ENCODE measurements at regions not wholly inside any gene's neighbourhood (a gene's known extent, or its start where the extent isn't known, plus 50 kb on each side); places are given as distances from the start of the nearest gene placed in this dataset.

DNA sequence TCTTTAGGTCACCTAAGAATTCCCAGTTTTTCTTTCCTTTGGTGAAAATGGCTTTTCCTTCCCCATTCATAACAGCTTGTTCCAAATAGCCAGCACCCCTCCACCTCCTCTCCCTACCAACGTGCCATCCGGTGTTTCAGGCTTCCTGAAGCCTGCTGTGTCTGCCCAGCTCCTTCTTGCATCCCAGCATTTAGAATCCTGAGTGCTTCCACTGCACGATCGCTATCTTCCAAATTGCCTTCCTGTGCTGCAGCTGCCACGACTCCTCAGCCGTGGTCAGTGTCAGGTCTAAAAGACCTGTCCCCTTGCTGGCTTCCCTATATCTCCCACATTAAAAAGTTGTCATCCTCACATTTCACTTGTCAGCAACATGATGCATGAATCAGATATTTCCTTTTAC is 550.3 kb upstream of the JARID2 start:
- peaks cover 0 to 9% (median 0%) of the 10 kb centered on the region in 11 donors for H3K9me3 ChIP-seq
- intact Hi-C loops (cut with DNase I), result no loop called here
- no peaks in the 10 kb centered on the region for H3K27me3 ChIP-seq
- H3K4me3 ChIP-seq, result no peak overlapping the region
- DNase-seq (no peak), ATAC-seq (peak in 1 of 8 donors; percentile 24)
- H3K36me3 ChIP-seq, result no peaks in the 10 kb centered on the region
- TF ChIP-seq CTCF (IDR thresholded peaks at IDR 0.05), result no peak
- WGBS, 2 donors, result 45 to 56% methylated on average over 6 of the region's 6 CpGs
- H3K27ac ChIP-seq, result no peak overlapping the region
- peaks cover 0 to 6% (median 0%) of the 10 kb centered on the region in 9 donors for H3K4me1 ChIP-seq

GRCh38 chr6:14696367-14696766 is 549.5 kb upstream of the JARID2 start:
- no peak for TF ChIP-seq CTCF (IDR thresholded peaks at IDR 0.05)
- Histone ChIP-seq H3K27ac (no peak overlapping the region), H3K36me3 (no peaks in the 10 kb centered on the region), H3K4me1 (peaks cover 0 to 6% (median 0%) of the 10 kb centered on the region in 9 donors), H3K4me3 (no peak overlapping the region), H3K9me3 (peaks cover 0 to 9% (median 0%) of the 10 kb centered on the region in 11 donors), H3K27me3 (no peaks in the 10 kb centered on the region)
- no peak for DNase-seq
- no peak for ATAC-seq
- 96% methylated on average over 4 of the region's 4 CpGs for WGBS, 2 donors
- intact Hi-C loops (cut with DNase I), result no loop called here

DNA sequence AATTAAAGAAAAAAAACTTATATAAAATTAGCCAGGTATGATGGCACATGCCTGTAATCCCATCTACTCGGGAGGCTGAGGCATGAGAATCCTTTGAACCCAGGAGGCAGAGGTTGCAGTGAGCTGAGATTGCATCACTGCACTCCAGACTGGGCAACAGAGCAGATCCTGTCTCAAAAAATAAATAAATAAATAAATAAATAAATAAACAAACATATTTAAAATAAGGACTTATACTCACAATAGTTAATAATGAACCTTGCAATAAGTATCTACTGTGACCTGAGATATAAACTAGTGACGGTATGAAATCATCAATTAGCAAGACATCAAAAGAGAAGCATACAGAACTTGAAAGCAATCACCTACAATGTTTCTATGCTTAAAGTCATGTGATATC is 548.4 kb upstream of the JARID2 start:
- H3K4me3 ChIP-seq, result no peak overlapping the region
- H3K27ac ChIP-seq, result no peak overlapping the region
- ATAC-seq (no peak), DNase-seq (no peak)
- peaks cover 0 to 9% (median 0%) of the 10 kb centered on the region in 11 donors for H3K9me3 ChIP-seq
- peaks cover 0 to 11% (median 0%) of the 10 kb centered on the region in 9 donors for H3K4me1 ChIP-seq
- TF ChIP-seq CTCF (IDR thresholded peaks at IDR 0.05), result no peak
- 94 to 97% methylated on average over 2 of the region's 2 CpGs for WGBS, 2 donors
- intact Hi-C loops (cut with DNase I), result no loop called here
- H3K36me3 ChIP-seq, result no peaks in the 10 kb centered on the region
- no peaks in the 10 kb centered on the region for H3K27me3 ChIP-seq

DNA sequence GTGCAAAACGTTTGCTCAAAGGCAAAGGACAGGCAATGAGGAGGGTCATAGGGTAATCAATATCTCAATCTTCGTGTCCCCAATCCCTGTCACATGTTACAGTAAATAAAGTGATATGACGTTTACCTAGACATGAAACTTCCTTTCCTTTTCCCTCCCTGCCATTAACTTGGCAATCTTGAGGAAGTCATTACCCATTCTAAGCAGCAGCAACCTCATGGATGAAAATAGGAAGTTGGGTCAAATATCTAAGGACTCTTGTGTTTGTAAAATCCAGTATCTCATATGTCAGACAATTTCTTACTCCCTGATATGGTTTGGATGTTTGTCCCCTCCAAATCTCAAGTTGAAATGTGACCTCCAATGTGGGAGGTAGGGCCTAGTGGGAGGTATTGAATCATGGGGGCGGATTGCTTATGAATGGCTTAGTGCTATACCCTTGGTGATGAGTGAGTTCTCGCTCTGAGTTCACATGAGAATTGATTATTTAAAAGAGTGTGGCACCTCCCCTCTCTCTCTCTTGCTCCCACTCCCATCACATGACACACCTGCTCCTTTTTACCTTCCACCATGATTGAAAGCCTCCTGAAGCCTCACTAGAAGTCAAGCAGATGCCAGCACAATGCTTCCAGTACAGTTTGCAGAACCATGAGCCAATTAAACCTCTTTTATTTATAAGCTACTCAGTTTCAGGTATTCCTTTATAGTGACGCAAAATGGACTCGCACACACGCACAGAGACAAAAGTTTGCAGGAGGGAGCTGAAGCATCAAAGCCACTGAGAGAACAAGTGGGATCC is 545.9 kb upstream of the JARID2 start:
- H3K36me3 ChIP-seq, result no peaks in the 10 kb centered on the region
- TF ChIP-seq CTCF (IDR thresholded peaks at IDR 0.05), result no peak
- H3K27ac ChIP-seq, result no peak overlapping the region
- intact Hi-C loops (cut with DNase I), result loop anchor here in 2 of 10 donors (10.0 kb wide), 3 partner anchors 165 to 775 kb away; no protein-coding TSS in a partner anchor
- ATAC-seq, result no peak
- no peaks in the 10 kb centered on the region for H3K27me3 ChIP-seq
- H3K9me3 ChIP-seq, result peaks cover 0 to 9% (median 0%) of the 10 kb centered on the region in 11 donors
- no peak overlapping the region for H3K4me3 ChIP-seq
- no peak for DNase-seq
- peaks cover 0 to 17% (median under 1%) of the 10 kb centered on the region in 9 donors for H3K4me1 ChIP-seq
- WGBS, 2 donors, result 92 to 93% methylated on average over 8 of the region's 8 CpGs
